ENCODE measurements at regions not wholly inside any gene's neighbourhood (a gene's known extent, or its start where the extent isn't known, plus 50 kb on each side); places are given as distances from the start of the nearest gene placed in this dataset.

DNA sequence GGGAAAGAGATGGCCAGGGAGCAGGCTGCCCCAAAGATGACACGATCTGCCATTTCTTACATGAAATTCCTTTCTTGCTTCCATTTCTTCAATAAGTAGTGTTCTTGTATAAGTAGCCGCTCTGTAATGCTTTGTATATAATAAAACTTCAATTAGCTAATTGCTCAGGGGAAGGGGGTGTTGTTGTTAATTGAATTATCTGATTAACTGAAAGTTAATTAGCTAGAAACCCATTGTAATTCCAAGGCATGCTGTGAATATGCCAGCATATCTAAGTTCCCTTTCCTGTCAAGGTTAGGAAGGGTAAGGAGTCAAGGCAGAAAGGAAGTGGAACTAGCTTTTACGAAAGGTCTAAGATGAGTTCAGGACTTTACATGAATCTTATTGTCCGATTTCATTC, 765.9 kb downstream of the TYW1 start:
- TF ChIP-seq, protein P1, sequence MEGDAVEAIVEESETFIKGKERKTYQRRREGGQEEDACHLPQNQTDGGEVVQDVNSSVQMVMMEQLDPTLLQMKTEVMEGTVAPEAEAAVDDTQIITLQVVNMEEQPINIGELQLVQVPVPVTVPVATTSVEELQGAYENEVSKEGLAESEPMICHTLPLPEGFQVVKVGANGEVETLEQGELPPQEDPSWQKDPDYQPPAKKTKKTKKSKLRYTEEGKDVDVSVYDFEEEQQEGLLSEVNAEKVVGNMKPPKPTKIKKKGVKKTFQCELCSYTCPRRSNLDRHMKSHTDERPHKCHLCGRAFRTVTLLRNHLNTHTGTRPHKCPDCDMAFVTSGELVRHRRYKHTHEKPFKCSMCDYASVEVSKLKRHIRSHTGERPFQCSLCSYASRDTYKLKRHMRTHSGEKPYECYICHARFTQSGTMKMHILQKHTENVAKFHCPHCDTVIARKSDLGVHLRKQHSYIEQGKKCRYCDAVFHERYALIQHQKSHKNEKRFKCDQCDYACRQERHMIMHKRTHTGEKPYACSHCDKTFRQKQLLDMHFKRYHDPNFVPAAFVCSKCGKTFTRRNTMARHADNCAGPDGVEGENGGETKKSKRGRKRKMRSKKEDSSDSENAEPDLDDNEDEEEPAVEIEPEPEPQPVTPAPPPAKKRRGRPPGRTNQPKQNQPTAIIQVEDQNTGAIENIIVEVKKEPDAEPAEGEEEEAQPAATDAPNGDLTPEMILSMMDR (IDR thresholded peaks at IDR 0.05), result no peak
- TF ChIP-seq POLR2A (IDR thresholded peaks at IDR 0.05), result no peak
